Keratinocyte (primary cell): ENCODE measurements at regions not wholly inside any gene's neighbourhood (a gene's known extent, or its start where the extent isn't known, plus 50 kb on each side); places are given as distances from the start of the nearest gene placed in this dataset.

Experiments used
- CTCF ChIP-seq, 3 experiments: IDR thresholded peaks in 1 of 3; conservative IDR thresholded peaks in 1 of 3; optimal IDR thresholded peaks in 1 of 3; 2 replicates in 2 of 3; 3 replicates in 1 of 3; pipeline versions ENCODE3 to v1.5.1; 2011; ENCODE audit warnings: low read length in 3 of 3, mild to moderate bottlenecking in 3 of 3, moderate library complexity in 2 of 3, control low read depth in 1 of 3, inconsistent platforms in 1 of 3; ENCODE audit not compliant: insufficient read depth in 2 of 3; ENCODE audit errors: extremely low read depth in 1 of 3
- EZH2 ChIP-seq: IDR thresholded peaks from one replicate; pipeline ENCODE4 v1.6.1; 2012; ENCODE audit warnings: inconsistent platforms, mild to moderate bottlenecking, low read length, moderate library complexity

- TF ChIP-seq CTCF (optimal IDR thresholded peaks at IDR 0.05 in 1 of 3, IDR thresholded peaks at IDR 0.05 in 1 of 3, conservative IDR thresholded peaks at IDR 0.05 in 1 of 3; ENCODE audit: extremely low read depth in 1 of 3, insufficient read depth in 2 of 3, low read length in 3 of 3) (no peak), EZH2 (no peak)
Observed at GRCh38 chr5:101424530-101425175, 521.6 kb upstream of the ST8SIA4 start.
